ENCODE measurements at regions not wholly inside any gene's neighbourhood (a gene's known extent, or its start where the extent isn't known, plus 50 kb on each side); places are given as distances from the start of the nearest gene placed in this dataset.

DNA sequence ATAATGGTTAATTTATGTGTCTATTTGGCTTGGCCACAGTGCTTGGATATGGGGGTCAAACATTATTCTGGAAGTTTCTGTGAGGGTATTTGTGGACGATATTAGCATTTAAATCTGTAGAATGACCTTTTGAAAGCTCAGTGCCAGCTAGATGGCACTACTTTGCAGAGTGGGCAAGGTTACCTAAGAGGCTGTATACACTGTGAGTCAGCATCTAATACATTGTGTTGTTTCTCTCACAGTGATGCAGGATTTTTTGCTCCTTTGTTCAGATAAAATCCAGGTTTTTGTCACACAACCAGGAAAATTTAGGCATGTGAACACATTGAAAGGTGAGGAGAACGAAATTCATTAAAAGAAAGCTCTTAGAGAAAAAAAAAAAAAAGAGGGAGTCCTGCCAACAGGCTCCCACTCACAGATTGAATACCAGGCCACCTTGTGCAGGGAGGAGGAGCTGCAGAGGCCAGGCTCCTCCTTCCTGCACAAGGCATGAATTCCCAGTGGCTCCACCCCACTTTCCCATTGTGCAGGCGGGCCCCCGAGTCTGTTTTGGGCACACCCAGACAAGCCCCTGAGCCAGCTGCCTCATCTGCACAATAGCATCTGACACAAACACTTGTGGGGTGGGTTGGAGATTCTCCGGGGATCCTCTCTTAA lies 551.0 kb upstream of the ATXN8OS start:
- TF ChIP-seq NFIC (IDR thresholded peaks at IDR 0.05) = no peak
- no peak for TF ChIP-seq CEBPB (IDR thresholded peaks at IDR 0.05)
- no peak for TF ChIP-seq EP300 (IDR thresholded peaks at IDR 0.05; ENCODE audit: borderline replicate concordance)
- no peak for TF ChIP-seq FOXM1 (IDR thresholded peaks at IDR 0.05; ENCODE audit: borderline replicate concordance, low read depth)
- TF ChIP-seq, protein P1, sequence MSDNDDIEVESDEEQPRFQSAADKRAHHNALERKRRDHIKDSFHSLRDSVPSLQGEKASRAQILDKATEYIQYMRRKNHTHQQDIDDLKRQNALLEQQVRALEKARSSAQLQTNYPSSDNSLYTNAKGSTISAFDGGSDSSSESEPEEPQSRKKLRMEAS (IDR thresholded peaks at IDR 0.05) = no peak
- TF ChIP-seq, protein P2, sequence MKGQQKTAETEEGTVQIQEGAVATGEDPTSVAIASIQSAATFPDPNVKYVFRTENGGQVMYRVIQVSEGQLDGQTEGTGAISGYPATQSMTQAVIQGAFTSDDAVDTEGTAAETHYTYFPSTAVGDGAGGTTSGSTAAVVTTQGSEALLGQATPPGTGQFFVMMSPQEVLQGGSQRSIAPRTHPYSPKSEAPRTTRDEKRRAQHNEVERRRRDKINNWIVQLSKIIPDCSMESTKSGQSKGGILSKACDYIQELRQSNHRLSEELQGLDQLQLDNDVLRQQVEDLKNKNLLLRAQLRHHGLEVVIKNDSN (IDR thresholded peaks at IDR 0.05) = no peak
- no peak for TF ChIP-seq YY1 (IDR thresholded peaks at IDR 0.05; ENCODE audit: low read depth)
- TF ChIP-seq TEAD4 (IDR thresholded peaks at IDR 0.05) = no peak
- TF ChIP-seq TAF1 (IDR thresholded peaks at IDR 0.05; ENCODE audit: low read depth) = no peak
- TF ChIP-seq EGR1 (IDR thresholded peaks at IDR 0.05) = no peak
- no peak for TF ChIP-seq TCF12 (IDR thresholded peaks at IDR 0.05; ENCODE audit: low read depth)
- no peak for TF ChIP-seq CREB1 (IDR thresholded peaks at IDR 0.05; ENCODE audit: low read depth)
- TF ChIP-seq RAD21 (IDR thresholded peaks at IDR 0.05; ENCODE audit: low read depth) = no peak
- TF ChIP-seq, protein P3, sequence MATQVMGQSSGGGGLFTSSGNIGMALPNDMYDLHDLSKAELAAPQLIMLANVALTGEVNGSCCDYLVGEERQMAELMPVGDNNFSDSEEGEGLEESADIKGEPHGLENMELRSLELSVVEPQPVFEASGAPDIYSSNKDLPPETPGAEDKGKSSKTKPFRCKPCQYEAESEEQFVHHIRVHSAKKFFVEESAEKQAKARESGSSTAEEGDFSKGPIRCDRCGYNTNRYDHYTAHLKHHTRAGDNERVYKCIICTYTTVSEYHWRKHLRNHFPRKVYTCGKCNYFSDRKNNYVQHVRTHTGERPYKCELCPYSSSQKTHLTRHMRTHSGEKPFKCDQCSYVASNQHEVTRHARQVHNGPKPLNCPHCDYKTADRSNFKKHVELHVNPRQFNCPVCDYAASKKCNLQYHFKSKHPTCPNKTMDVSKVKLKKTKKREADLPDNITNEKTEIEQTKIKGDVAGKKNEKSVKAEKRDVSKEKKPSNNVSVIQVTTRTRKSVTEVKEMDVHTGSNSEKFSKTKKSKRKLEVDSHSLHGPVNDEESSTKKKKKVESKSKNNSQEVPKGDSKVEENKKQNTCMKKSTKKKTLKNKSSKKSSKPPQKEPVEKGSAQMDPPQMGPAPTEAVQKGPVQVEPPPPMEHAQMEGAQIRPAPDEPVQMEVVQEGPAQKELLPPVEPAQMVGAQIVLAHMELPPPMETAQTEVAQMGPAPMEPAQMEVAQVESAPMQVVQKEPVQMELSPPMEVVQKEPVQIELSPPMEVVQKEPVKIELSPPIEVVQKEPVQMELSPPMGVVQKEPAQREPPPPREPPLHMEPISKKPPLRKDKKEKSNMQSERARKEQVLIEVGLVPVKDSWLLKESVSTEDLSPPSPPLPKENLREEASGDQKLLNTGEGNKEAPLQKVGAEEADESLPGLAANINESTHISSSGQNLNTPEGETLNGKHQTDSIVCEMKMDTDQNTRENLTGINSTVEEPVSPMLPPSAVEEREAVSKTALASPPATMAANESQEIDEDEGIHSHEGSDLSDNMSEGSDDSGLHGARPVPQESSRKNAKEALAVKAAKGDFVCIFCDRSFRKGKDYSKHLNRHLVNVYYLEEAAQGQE (IDR thresholded peaks at IDR 0.05; ENCODE audit: low read depth) = no peak

DNA sequence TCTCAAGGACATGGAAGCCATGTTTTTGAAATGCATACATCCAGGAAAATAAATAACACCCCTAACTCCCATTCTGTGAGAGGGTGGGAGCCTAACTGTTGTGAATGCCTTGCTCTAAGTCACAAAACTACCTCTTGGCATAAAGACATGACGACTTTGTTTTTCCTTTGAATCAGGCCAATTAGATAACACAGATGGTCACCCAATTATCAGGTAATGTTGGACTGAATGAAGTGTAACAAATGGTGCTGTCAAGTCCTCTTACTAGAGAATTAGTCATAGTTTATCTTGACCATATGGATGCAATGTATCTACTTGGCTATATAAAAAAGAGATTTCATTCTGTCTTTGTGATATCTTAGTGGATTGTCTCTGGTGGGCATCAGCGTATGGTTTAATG lies 553.6 kb upstream of the ATXN8OS start:
- TF ChIP-seq TAF1 (IDR thresholded peaks at IDR 0.05; ENCODE audit: low read depth) (no peak), ZBTB7A (IDR thresholded peaks at IDR 0.05; ENCODE audit: low read depth) (no peak), RAD21 (IDR thresholded peaks at IDR 0.05; ENCODE audit: low read depth) (no peak), EGR1 (IDR thresholded peaks at IDR 0.05) (no peak), FOXM1 (IDR thresholded peaks at IDR 0.05; ENCODE audit: borderline replicate concordance, low read depth) (no peak), NFIC (IDR thresholded peaks at IDR 0.05) (no peak), TEAD4 (IDR thresholded peaks at IDR 0.05) (no peak), EP300 (IDR thresholded peaks at IDR 0.05; ENCODE audit: borderline replicate concordance) (no peak), CREB1 (IDR thresholded peaks at IDR 0.05; ENCODE audit: low read depth) (no peak), TCF12 (IDR thresholded peaks at IDR 0.05; ENCODE audit: low read depth) (no peak), CEBPB (IDR thresholded peaks at IDR 0.05) (no peak), YY1 (IDR thresholded peaks at IDR 0.05; ENCODE audit: low read depth) (no peak)
- TF ChIP-seq, protein P3 (IDR thresholded peaks at IDR 0.05; ENCODE audit: low read depth) = no peak
- TF ChIP-seq, protein P1 (IDR thresholded peaks at IDR 0.05) = no peak
- TF ChIP-seq, protein P2 (IDR thresholded peaks at IDR 0.05) = no peak

DNA sequence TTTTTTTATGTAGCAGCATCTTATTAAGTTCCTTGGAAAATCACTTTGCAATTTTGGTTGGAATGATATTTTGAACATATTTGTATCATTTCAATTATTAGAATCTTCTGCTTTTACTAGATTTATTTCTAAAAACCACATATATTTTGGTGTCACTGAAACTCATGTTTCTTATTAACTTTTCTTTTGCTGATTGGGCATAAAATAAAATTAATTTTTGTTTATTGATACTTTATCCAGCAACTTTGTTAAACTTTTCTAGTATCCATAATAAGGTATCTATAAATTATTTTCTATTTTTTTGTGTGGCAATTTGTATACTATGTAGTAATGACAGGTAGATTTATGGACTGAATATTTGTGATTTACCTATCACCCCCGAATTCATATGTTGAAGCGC lies 556.4 kb upstream of the ATXN8OS start:
- TF ChIP-seq NFIC (IDR thresholded peaks at IDR 0.05) (no peak), YY1 (IDR thresholded peaks at IDR 0.05; ENCODE audit: low read depth) (no peak), TEAD4 (IDR thresholded peaks at IDR 0.05) (no peak), EP300 (IDR thresholded peaks at IDR 0.05; ENCODE audit: borderline replicate concordance) (no peak), TAF1 (IDR thresholded peaks at IDR 0.05; ENCODE audit: low read depth) (no peak), CEBPB (IDR thresholded peaks at IDR 0.05) (no peak), CREB1 (IDR thresholded peaks at IDR 0.05; ENCODE audit: low read depth) (no peak), RAD21 (IDR thresholded peaks at IDR 0.05; ENCODE audit: low read depth) (no peak), TCF12 (IDR thresholded peaks at IDR 0.05; ENCODE audit: low read depth) (no peak), FOXM1 (IDR thresholded peaks at IDR 0.05; ENCODE audit: borderline replicate concordance, low read depth) (no peak), EGR1 (IDR thresholded peaks at IDR 0.05) (no peak), ZBTB7A (IDR thresholded peaks at IDR 0.05; ENCODE audit: low read depth) (no peak)
- TF ChIP-seq, protein P1 (IDR thresholded peaks at IDR 0.05) = no peak
- TF ChIP-seq, protein P2 (IDR thresholded peaks at IDR 0.05) = no peak
- TF ChIP-seq, protein P3 (IDR thresholded peaks at IDR 0.05; ENCODE audit: low read depth) = no peak
